ENCODE measurements at regions not wholly inside any gene's neighbourhood (a gene's known extent, or its start where the extent isn't known, plus 50 kb on each side); places are given as distances from the start of the nearest gene placed in this dataset.

GRCh38 chr16:51707666-51708065 is 556.6 kb upstream of the SALL1 start:
- DNase-seq (ENCODE audit: unreplicated experiment) = no peak
- no peaks in the 10 kb centered on the region for H3K27me3 Mint-ChIP-seq (ENCODE audit: insufficient read depth, unreplicated experiment)
- H3K4me3 Mint-ChIP-seq (ENCODE audit: unreplicated experiment) = no peak overlapping the region
- no peak overlapping the region for H3K27ac Mint-ChIP-seq (ENCODE audit: low read depth, unreplicated experiment)
- peaks cover 15% of the 10 kb centered on the region for H3K9me3 Mint-ChIP-seq (ENCODE audit: unreplicated experiment)
- CTCF ChIA-PET = no interaction called here
- no TSS peak for BruUV-seq (replicated peaks)
- H3K36me3 Mint-ChIP-seq (ENCODE audit: insufficient read depth, unreplicated experiment) = peaks cover 4% of the 10 kb centered on the region
- no peaks in the 10 kb centered on the region for H3K4me1 Mint-ChIP-seq (ENCODE audit: insufficient read depth, unreplicated experiment)
- no peak for TF ChIP-seq CTCF (IDR thresholded peaks at IDR 0.05; ENCODE audit: unreplicated experiment)
- intact Hi-C loops (cut with micrococcal nuclease) = no loop called here
- POLR2A ChIA-PET = no interaction called here

- H3K36me3 Mint-ChIP-seq (ENCODE audit: insufficient read depth, unreplicated experiment) = peaks cover 4% of the 10 kb centered on the region
- intact Hi-C loops (cut with micrococcal nuclease) = no loop called here
- ChIA-PET CTCF (no interaction called here), POLR2A (no interaction called here)
- no peak overlapping the region for H3K27ac Mint-ChIP-seq (ENCODE audit: low read depth, unreplicated experiment)
- DNase-seq (ENCODE audit: unreplicated experiment) = no peak
- no peak overlapping the region for H3K4me3 Mint-ChIP-seq (ENCODE audit: unreplicated experiment)
- H3K27me3 Mint-ChIP-seq (ENCODE audit: insufficient read depth, unreplicated experiment) = no peaks in the 10 kb centered on the region
- no TSS peak for BruUV-seq (replicated peaks)
- H3K9me3 Mint-ChIP-seq (ENCODE audit: unreplicated experiment) = peaks cover 15% of the 10 kb centered on the region
- TF ChIP-seq CTCF (IDR thresholded peaks at IDR 0.05; ENCODE audit: unreplicated experiment) = no peak
- H3K4me1 Mint-ChIP-seq (ENCODE audit: insufficient read depth, unreplicated experiment) = no peaks in the 10 kb centered on the region
Observed at GRCh38 chr16:51705142-51705541, 554.1 kb upstream of the SALL1 start.

GRCh38 chr16:51701025-51701424 is 550.0 kb upstream of the SALL1 start:
- CTCF ChIA-PET = interaction anchor here (0.6 kb wide), 1 partner anchor 328 kb away, joined by 5 read pairs; no protein-coding TSS in a partner anchor
- intact Hi-C loops (cut with micrococcal nuclease) = no loop called here
- peaks cover 7% of the 10 kb centered on the region for H3K4me1 Mint-ChIP-seq (ENCODE audit: insufficient read depth, unreplicated experiment)
- no peaks in the 10 kb centered on the region for H3K27me3 Mint-ChIP-seq (ENCODE audit: insufficient read depth, unreplicated experiment)
- TF ChIP-seq CTCF (IDR thresholded peaks at IDR 0.05; ENCODE audit: unreplicated experiment) = no peak
- peak; percentile 17 for DNase-seq (ENCODE audit: unreplicated experiment)
- POLR2A ChIA-PET = no interaction called here
- no peak overlapping the region for H3K4me3 Mint-ChIP-seq (ENCODE audit: unreplicated experiment)
- no peaks in the 10 kb centered on the region for H3K36me3 Mint-ChIP-seq (ENCODE audit: insufficient read depth, unreplicated experiment)
- BruUV-seq (replicated peaks) = no TSS peak
- no peak overlapping the region for H3K27ac Mint-ChIP-seq (ENCODE audit: low read depth, unreplicated experiment)
- H3K9me3 Mint-ChIP-seq (ENCODE audit: unreplicated experiment) = peaks cover 15% of the 10 kb centered on the region

- no peak for TF ChIP-seq CTCF (IDR thresholded peaks at IDR 0.05; ENCODE audit: unreplicated experiment)
- no peak overlapping the region for H3K27ac Mint-ChIP-seq (ENCODE audit: low read depth, unreplicated experiment)
- no peak overlapping the region for H3K4me3 Mint-ChIP-seq (ENCODE audit: unreplicated experiment)
- POLR2A ChIA-PET = no interaction called here
- intact Hi-C loops (cut with micrococcal nuclease) = no loop called here
- BruUV-seq (replicated peaks) = no TSS peak
- CTCF ChIA-PET = no interaction called here
- peaks cover 7% of the 10 kb centered on the region for H3K4me1 Mint-ChIP-seq (ENCODE audit: insufficient read depth, unreplicated experiment)
- no peaks in the 10 kb centered on the region for H3K36me3 Mint-ChIP-seq (ENCODE audit: insufficient read depth, unreplicated experiment)
- DNase-seq (ENCODE audit: unreplicated experiment) = no peak
- H3K9me3 Mint-ChIP-seq (ENCODE audit: unreplicated experiment) = peaks cover 14% of the 10 kb centered on the region
- no peaks in the 10 kb centered on the region for H3K27me3 Mint-ChIP-seq (ENCODE audit: insufficient read depth, unreplicated experiment)
Observed at GRCh38 chr16:51699686-51700396, 548.8 kb upstream of the SALL1 start.
